ENCODE measurements at regions not wholly inside any gene's neighbourhood (a gene's known extent, or its start where the extent isn't known, plus 50 kb on each side); places are given as distances from the start of the nearest gene placed in this dataset.

GRCh38 chr3:110542552-110543150 is 529.0 kb upstream of the NECTIN3 start:
- no peak for DNase-seq (ENCODE audit: low spot score)

GRCh38 chr3:110544730-110545129 is 526.9 kb upstream of the NECTIN3 start:
- no peak for DNase-seq (ENCODE audit: low spot score)

GRCh38 chr3:110550511-110550910 is 521.1 kb upstream of the NECTIN3 start:
- DNase-seq (ENCODE audit: low spot score) = no peak

- no peak for DNase-seq (ENCODE audit: low spot score)
Observed at GRCh38 chr3:110562621-110563020, 509.0 kb upstream of the NECTIN3 start.

- no peak for DNase-seq (ENCODE audit: low spot score)
Observed at GRCh38 chr3:110564674-110565073, 506.9 kb upstream of the NECTIN3 start.

GRCh38 chr3:110567029-110567428 is 504.6 kb upstream of the NECTIN3 start:
- DNase-seq (ENCODE audit: low spot score) = no peak

DNA sequence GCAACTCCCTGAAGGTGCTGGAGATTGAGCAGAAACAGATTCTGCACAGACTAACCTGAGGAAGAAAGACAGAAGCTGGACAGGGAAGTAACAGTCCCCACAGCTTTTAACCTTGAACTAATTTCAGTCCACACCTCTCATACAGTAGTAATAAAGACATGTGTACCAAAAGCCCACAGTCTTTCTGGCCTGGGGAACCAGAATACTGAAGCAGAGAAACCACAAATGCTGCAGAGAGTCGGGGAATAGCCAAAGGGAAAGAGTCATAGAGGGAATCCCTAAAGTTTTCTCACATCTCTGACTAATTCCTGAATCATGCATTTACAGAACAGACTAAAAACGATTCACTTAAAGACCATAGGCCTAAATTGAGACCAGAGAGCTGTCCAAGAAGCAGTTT is 503.4 kb upstream of the NECTIN3 start:
- no peak for DNase-seq (ENCODE audit: low spot score)

DNA sequence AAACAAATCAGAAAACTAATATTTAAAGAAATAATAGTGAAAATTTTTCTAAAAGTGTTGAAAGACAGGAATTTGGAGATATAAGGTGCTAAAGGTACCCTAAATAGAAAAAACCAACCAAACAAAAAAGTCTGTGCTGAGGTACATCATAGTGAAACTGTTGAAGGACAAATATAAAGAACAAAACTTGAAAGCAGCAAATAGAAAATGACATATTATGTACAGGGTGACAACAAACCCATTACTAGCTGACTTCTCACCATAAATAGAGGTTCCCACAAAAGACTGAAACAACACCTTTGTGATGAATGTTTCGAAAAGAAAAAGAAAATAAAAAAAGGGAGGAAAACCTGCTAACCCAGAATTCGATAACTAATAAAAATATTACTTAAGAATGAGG is 502.5 kb upstream of the NECTIN3 start:
- DNase-seq (ENCODE audit: low spot score) = no peak

- DNase-seq (ENCODE audit: low spot score) = no peak
Observed at GRCh38 chr3:110575702-110576101, 495.9 kb upstream of the NECTIN3 start.

DNA sequence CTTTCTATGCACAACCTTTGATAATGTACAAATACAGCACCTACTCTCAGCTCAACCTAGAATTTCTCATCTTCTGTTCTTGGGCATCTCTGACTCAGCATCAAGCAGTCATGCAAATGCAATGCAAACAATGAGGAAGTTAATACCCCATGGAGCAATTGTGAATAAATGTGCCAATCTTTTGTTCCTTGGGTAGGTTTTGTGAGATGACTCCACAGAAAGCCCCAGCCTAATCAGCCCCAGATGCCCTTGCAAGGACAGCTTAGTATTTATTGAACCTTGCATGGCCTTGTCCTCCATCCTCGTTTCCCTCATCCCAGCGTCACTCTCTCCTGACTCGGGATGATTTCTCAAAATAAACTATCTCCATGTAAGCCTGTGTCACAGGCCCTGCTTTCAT is 494.7 kb upstream of the NECTIN3 start:
- DNase-seq (ENCODE audit: low spot score) = no peak

DNA sequence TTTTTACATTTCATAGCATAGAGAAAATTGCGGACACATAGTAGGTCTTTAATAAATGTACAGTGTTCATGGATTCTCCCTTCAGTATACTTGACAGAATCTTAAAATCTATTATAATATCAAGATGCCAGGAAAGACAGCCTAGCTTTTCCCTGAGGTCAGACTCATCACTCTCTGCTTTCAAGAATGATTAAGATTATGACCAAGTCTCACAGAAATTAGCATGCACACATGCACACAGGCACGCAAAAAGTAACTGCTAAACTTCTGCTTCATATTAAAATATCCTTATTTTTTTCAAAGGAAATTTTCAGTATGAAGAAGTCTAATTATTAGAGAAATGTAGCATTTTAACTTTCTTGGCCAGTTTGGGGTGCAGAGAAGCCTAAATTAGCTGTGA is 493.8 kb upstream of the NECTIN3 start:
- DNase-seq (ENCODE audit: low spot score) = no peak

DNA sequence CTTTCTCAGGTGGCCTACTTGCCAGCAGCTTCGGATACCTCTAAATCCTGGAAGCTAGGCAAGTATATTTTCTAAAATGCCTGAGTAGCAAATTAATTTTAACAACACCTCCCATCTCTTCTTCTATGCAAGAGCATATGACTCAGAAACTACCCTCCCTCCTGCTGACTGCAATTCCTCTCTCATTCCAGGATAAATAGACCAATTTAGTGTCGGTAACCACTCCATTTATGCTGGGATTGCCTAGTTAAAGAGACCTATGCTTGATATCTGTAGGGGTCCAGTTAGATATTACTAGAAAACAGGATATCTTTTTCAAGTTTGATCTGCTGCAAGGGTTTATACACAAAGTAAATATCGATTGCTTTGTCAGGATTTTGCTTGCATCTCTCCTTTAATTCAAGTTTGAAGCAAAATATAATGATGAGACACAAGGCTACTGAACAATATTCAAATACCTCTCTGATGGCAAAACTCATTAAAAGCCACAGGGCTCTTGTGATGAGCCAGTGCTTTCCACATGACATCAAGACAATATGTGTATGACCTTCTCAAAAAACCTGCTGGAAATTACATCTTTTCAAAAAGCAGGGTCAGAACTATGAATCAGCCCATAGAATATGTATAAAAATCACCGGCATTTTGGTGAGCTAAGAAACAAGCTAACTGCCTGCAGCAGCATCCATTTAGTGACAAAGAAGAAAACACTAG is 491.6 kb upstream of the NECTIN3 start:
- DNase-seq (ENCODE audit: low spot score) = no peak

- no peak for DNase-seq (ENCODE audit: low spot score)
Observed at GRCh38 chr3:110583373-110583935, 488.2 kb upstream of the NECTIN3 start.

DNA sequence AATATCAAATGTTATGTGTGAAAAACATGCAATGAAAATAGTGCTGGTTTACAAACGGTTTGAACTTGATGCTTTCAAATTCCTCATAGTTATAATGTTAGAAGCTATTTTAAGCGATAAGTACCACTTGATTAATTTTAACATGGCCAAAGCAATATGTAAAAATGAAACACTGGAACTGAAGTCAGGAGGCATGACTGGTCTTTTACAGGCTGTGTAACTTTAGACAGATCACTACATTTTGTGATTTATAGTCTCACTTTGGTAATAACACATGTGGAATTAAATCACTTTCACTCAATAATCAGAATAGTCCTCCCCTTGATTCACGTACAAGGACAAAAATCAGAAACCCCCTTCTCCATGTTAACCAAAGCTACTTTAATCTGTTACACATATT is 482.7 kb upstream of the NECTIN3 start:
- DNase-seq (ENCODE audit: low spot score) = no peak

GRCh38 chr3:110589341-110589740 is 482.3 kb upstream of the NECTIN3 start:
- DNase-seq (ENCODE audit: low spot score) = no peak

GRCh38 chr3:110593749-110594148 is 477.9 kb upstream of the NECTIN3 start:
- DNase-seq (ENCODE audit: low spot score) = no peak

- DNase-seq (ENCODE audit: low spot score) = no peak
Observed at GRCh38 chr3:110598847-110599490, 472.6 kb upstream of the NECTIN3 start.

- DNase-seq (ENCODE audit: low spot score) = no peak
Observed at GRCh38 chr3:110608566-110608965, 463.1 kb upstream of the NECTIN3 start.

DNA sequence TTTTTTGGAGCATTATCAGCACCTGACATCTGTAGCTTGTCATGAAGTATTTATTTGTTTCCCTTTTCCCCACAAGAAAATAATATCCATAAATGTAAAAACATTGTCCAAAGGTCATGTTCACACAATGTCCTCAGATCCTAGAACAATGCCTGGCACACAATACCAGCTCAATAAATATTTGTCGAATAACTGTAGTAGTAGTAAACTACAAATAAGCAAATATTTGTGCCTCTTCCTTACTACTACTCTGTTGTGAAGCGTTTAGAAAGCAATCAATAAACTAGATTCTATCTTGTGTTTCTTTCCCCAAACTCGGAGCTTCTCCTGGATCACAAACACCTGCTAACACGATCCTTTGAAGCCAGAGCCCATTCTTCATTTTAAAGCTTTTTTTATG is 459.6 kb upstream of the NECTIN3 start:
- no peak for DNase-seq (ENCODE audit: low spot score)

GRCh38 chr3:110614186-110614585 is 457.4 kb upstream of the NECTIN3 start:
- DNase-seq (ENCODE audit: low spot score) = no peak

DNA sequence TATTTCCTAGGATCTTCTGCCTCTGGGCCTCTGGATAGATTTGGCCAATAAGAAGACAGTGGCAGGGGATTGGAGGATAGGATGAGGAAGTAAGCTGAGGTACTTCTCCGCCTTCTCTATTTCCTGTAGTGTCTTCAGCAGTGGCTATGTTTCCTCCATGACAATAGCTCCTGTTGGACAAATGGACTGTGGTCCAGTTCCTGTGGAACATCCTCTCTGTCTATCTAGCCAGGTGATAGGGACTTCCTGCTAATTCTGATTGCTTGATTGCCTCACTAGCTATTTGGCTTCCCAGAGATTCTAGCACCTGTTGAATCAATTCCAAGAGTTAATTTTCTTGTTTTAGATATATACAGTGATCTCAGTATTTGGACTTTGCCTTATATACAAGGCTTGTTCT is 456.2 kb upstream of the NECTIN3 start:
- DNase-seq (ENCODE audit: low spot score) = no peak

- DNase-seq (ENCODE audit: low spot score) = no peak
Observed at GRCh38 chr3:110618512-110619226, 452.9 kb upstream of the NECTIN3 start.

DNA sequence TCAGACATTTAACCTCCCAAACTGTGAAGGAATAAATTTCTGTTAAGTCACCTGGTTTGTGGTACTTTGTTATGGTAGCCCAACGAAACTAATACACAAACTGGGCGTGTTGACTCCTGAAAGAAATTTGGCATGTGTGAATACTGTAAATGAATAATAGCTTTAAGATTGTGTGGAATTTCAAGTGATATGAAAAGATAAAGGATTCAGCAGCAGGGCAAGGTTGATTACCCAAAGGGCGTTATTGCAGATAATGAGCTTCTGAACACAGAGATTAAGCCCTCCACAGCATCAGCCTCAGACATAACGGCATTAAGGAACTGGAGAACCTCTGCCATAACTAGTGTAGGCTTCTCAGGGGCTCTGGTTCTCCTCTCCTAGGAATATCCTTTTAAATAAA is 451.5 kb upstream of the NECTIN3 start:
- no peak for DNase-seq (ENCODE audit: low spot score)
